GM12891 (cell line): ENCODE measurements at regions not wholly inside any gene's neighbourhood (a gene's known extent, or its start where the extent isn't known, plus 50 kb on each side); places are given as distances from the start of the nearest gene placed in this dataset.

Experiments
- PAX5 ChIP-seq: IDR thresholded peaks from 2 replicates; pipeline ENCODE4 v1.6.1; 2011; ENCODE audit warnings: low read length, moderate library complexity, mild to moderate bottlenecking; ENCODE audit not compliant: insufficient read depth, severe bottlenecking
- POLR2A ChIP-seq: IDR thresholded peaks from 2 replicates; pipeline ENCODE4 v1.6.1; 2011; ENCODE audit warnings: low read depth, low read length, control low read depth
- POLR2AphosphoS5 ChIP-seq: IDR thresholded peaks from 2 replicates; pipeline ENCODE4 v1.6.1; 2011; ENCODE audit warnings: low read depth, low read length, control low read depth
- SPI1 ChIP-seq: IDR thresholded peaks from 2 replicates; pipeline ENCODE4 v1.6.1; 2011; ENCODE audit warnings: low read depth, low read length, control low read depth
- TAF1 ChIP-seq: IDR thresholded peaks from 2 replicates; pipeline ENCODE4 v1.6.1; 2011; ENCODE audit warnings: low read depth, low read length, control low read depth

DNA sequence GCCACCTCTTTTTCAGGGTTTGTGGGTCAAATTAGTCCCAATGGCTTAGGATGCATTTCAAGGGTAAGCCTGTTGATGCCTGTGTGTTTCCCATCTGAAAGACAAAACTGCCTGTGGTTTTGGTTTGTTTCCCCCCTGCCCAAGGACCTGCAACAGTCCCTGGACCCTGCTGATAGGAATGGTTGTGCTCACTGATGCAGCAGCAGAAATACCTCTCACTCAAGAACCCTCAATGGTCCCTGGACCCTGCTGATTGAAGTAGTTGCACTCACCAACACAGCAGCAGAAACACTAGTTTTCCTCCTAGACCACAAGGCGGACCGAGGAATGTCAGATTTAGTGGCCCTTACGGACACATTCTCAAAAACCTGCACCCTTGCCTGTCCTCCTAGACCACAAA is 386.9 kb downstream of the NUP35 start:
- TF ChIP-seq POLR2AphosphoS5 (no peak), TAF1 (no peak), POLR2A (no peak), SPI1 (no peak), PAX5 (no peak)
